GM21619 (cell line): ENCODE measurements at regions not wholly inside any gene's neighbourhood (a gene's known extent, or its start where the extent isn't known, plus 50 kb on each side); places are given as distances from the start of the nearest gene placed in this dataset.

Experiments used
- ATAC-seq: cut with Tn5 transposase; IDR thresholded peaks from one replicate; pipeline ENCODE4 v1.9.1; 2021; ENCODE audit not compliant: unreplicated experiment

GRCh38 chr10:107616031-107616430 lies 451.5 kb upstream of the SORCS1 start:
- no peak for ATAC-seq

- ATAC-seq, result no peak
These were observed 450.6 kb upstream of the SORCS1 start for GRCh38 chr10:107614939-107615685.

GRCh38 chr10:107611115-107611514 lies 446.6 kb upstream of the SORCS1 start:
- no peak for ATAC-seq

- ATAC-seq, result no peak
These were observed 424.6 kb upstream of the SORCS1 start for GRCh38 chr10:107589081-107589480.

- ATAC-seq, result no peak
These were observed 421.1 kb upstream of the SORCS1 start for GRCh38 chr10:107585630-107586029.

GRCh38 chr10:107583974-107584373 lies 419.5 kb upstream of the SORCS1 start:
- no peak for ATAC-seq

GRCh38 chr10:107579970-107580369 lies 415.5 kb upstream of the SORCS1 start:
- no peak for ATAC-seq

- no peak for ATAC-seq
These were observed 412.7 kb upstream of the SORCS1 start for GRCh38 chr10:107577221-107577620.

- ATAC-seq, result no peak
These were observed 412.2 kb upstream of the SORCS1 start for GRCh38 chr10:107576746-107577145.

GRCh38 chr10:107565014-107565413 lies 400.5 kb upstream of the SORCS1 start:
- no peak for ATAC-seq

GRCh38 chr10:107561136-107561650 lies 396.7 kb upstream of the SORCS1 start:
- ATAC-seq, result no peak

- no peak for ATAC-seq
These were observed 393.4 kb upstream of the SORCS1 start for GRCh38 chr10:107557916-107558315.

- no peak for ATAC-seq
These were observed 389.8 kb upstream of the SORCS1 start for GRCh38 chr10:107554333-107554732.

- ATAC-seq, result no peak
These were observed 389.0 kb upstream of the SORCS1 start for GRCh38 chr10:107553470-107553869.

GRCh38 chr10:107552963-107553362 lies 388.5 kb upstream of the SORCS1 start:
- no peak for ATAC-seq

- no peak for ATAC-seq
These were observed 383.8 kb upstream of the SORCS1 start for GRCh38 chr10:107548301-107548700.

- ATAC-seq, result no peak
These were observed 382.5 kb upstream of the SORCS1 start for GRCh38 chr10:107546986-107547385.

GRCh38 chr10:107546284-107546683 lies 381.8 kb upstream of the SORCS1 start:
- no peak for ATAC-seq

- no peak for ATAC-seq
These were observed 381.2 kb upstream of the SORCS1 start for GRCh38 chr10:107545717-107546116.

- ATAC-seq, result no peak
These were observed 380.4 kb upstream of the SORCS1 start for GRCh38 chr10:107544706-107545520.

- ATAC-seq, result no peak
These were observed 378.1 kb upstream of the SORCS1 start for GRCh38 chr10:107542607-107543006.

GRCh38 chr10:107542016-107542415 lies 377.5 kb upstream of the SORCS1 start:
- no peak for ATAC-seq
